ENCODE measurements at regions not wholly inside any gene's neighbourhood (a gene's known extent, or its start where the extent isn't known, plus 50 kb on each side); places are given as distances from the start of the nearest gene placed in this dataset.
A peak's percentile ranks its signal among the peaks of the same experiment; 100 is the strongest.

GRCh38 chr2:449246-450067, 161.6 kb upstream of the ALKAL2 start:
- DNase-seq (ENCODE audit: low read depth in 1 of 2, low spot score in 1 of 2) = no peak
- in situ Hi-C loops (cut with HindIII; ENCODE audit: low pct_unique_long_range_greater_than_20kb, low sequenced_read_pairs) = no loop called here
- TF ChIP-seq JUND (IDR thresholded peaks at IDR 0.05; ENCODE audit: low read depth) = no peak

GRCh38 chr2:447902-448665, 160.2 kb upstream of the ALKAL2 start:
- TF ChIP-seq JUND (IDR thresholded peaks at IDR 0.05; ENCODE audit: low read depth) = no peak
- in situ Hi-C loops (cut with HindIII; ENCODE audit: low pct_unique_long_range_greater_than_20kb, low sequenced_read_pairs) = no loop called here
- DNase-seq (ENCODE audit: low read depth in 1 of 2, low spot score in 1 of 2) = no peak

GRCh38 chr2:446963-447530, 159.2 kb upstream of the ALKAL2 start:
- no peak for TF ChIP-seq JUND (IDR thresholded peaks at IDR 0.05; ENCODE audit: low read depth)
- DNase-seq (ENCODE audit: low read depth in 1 of 2, low spot score in 1 of 2) = no peak
- in situ Hi-C loops (cut with HindIII; ENCODE audit: low pct_unique_long_range_greater_than_20kb, low sequenced_read_pairs) = no loop called here

GRCh38 chr2:446303-446874, 158.5 kb upstream of the ALKAL2 start:
- no peak for TF ChIP-seq JUND (IDR thresholded peaks at IDR 0.05; ENCODE audit: low read depth)
- in situ Hi-C loops (cut with HindIII; ENCODE audit: low pct_unique_long_range_greater_than_20kb, low sequenced_read_pairs) = no loop called here
- no peak for DNase-seq (ENCODE audit: low read depth in 1 of 2, low spot score in 1 of 2)

GRCh38 chr2:445896-446295, 158.0 kb upstream of the ALKAL2 start:
- DNase-seq (ENCODE audit: low read depth in 1 of 2, low spot score in 1 of 2) = no peak
- in situ Hi-C loops (cut with HindIII; ENCODE audit: low pct_unique_long_range_greater_than_20kb, low sequenced_read_pairs) = no loop called here
- TF ChIP-seq JUND (IDR thresholded peaks at IDR 0.05; ENCODE audit: low read depth) = no peak

- TF ChIP-seq JUND (IDR thresholded peaks at IDR 0.05; ENCODE audit: low read depth) = no peak
- DNase-seq (ENCODE audit: low read depth in 1 of 2, low spot score in 1 of 2) = no peak
- in situ Hi-C loops (cut with HindIII; ENCODE audit: low pct_unique_long_range_greater_than_20kb, low sequenced_read_pairs) = no loop called here
Observed at GRCh38 chr2:444937-445884, 157.3 kb upstream of the ALKAL2 start.

GRCh38 chr2:443741-444140, 155.8 kb upstream of the ALKAL2 start:
- DNase-seq (ENCODE audit: low read depth in 1 of 2, low spot score in 1 of 2) = peak in 1 of 2 experiments; percentile 26
- in situ Hi-C loops (cut with HindIII; ENCODE audit: low pct_unique_long_range_greater_than_20kb, low sequenced_read_pairs) = no loop called here
- no peak for TF ChIP-seq JUND (IDR thresholded peaks at IDR 0.05; ENCODE audit: low read depth)

- no peak for TF ChIP-seq JUND (IDR thresholded peaks at IDR 0.05; ENCODE audit: low read depth)
- in situ Hi-C loops (cut with HindIII; ENCODE audit: low pct_unique_long_range_greater_than_20kb, low sequenced_read_pairs) = no loop called here
- no peak for DNase-seq (ENCODE audit: low read depth in 1 of 2, low spot score in 1 of 2)
Observed at GRCh38 chr2:443216-443615, 155.3 kb upstream of the ALKAL2 start.

GRCh38 chr2:441258-442022, 153.5 kb upstream of the ALKAL2 start:
- TF ChIP-seq JUND (IDR thresholded peaks at IDR 0.05; ENCODE audit: low read depth) = no peak
- in situ Hi-C loops (cut with HindIII; ENCODE audit: low pct_unique_long_range_greater_than_20kb, low sequenced_read_pairs) = no loop called here
- no peak for DNase-seq (ENCODE audit: low read depth in 1 of 2, low spot score in 1 of 2)

DNA sequence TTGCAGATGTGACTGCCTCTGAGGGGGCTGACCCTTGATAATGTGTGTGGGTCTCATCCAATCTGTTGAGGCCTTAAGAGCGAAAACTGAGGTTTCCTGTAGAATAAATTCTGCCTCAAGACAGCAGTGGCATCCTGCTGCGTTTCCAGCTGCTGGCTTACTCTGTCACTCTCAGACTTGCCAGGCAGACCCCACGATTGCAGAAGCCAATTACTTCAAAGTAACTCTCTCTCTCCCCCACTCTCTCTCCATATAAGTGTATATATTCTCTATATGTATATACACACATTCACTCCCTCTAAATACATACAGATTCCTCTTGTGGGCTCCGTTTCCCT, 152.5 kb upstream of the ALKAL2 start:
- no peak for DNase-seq (ENCODE audit: low read depth in 1 of 2, low spot score in 1 of 2)
- in situ Hi-C loops (cut with HindIII; ENCODE audit: low pct_unique_long_range_greater_than_20kb, low sequenced_read_pairs) = no loop called here
- no peak for TF ChIP-seq JUND (IDR thresholded peaks at IDR 0.05; ENCODE audit: low read depth)

All from T47D (cell line).